OCI-LY7 (cell line): ENCODE measurements at regions not wholly inside any gene's neighbourhood (a gene's known extent, or its start where the extent isn't known, plus 50 kb on each side); places are given as distances from the start of the nearest gene placed in this dataset.
A peak's percentile ranks its signal among the peaks of the same experiment; 100 is the strongest.
"Not testable (repeated sequence)": the region's sequence is repeated elsewhere in the genome, so short reads cannot be mapped to it uniquely, and the experiment has no call there.

Source experiments
- BruUV-seq: library from RNA; stranded (reverse); fragments of 400-500 nt; replicated peaks from 2 replicates; lab custom pipeline; 2021; lab: Mats Ljungman, UMichigan
- CTCF ChIA-PET: fragments of 300-600 bp; sonication (Branson Sonifier 250); formaldehyde crosslinking; loops from one replicate; lab custom pipeline; 2022; ENCODE audit warnings: antibody characterized with exemption; ENCODE audit not compliant: unreplicated experiment; lab: Charles Lee
- POLR2A ChIA-PET: fragments of 300-600 bp; sonication (Branson Sonifier 250); formaldehyde crosslinking; loops from one replicate; lab custom pipeline; 2022; ENCODE audit warnings: antibody characterized with exemption; lab: Charles Lee
- DNase-seq: peaks from one replicate; pipeline ENCODE4 v3.0.0-alpha.2; 2015; ENCODE audit warnings: low spot score
- H2AFZ ChIP-seq: fragments of 200-600 bp; sonication (generic), shearing (Covaris generic); 2 replicates; pipeline ENCODE4 v1.6.1; 2014; ENCODE audit warnings: mild to moderate bottlenecking, antibody characterized with exemption, low read length, moderate library complexity
- H3K27ac ChIP-seq: fragments of 200-600 bp; sonication (generic); 2 replicates; pipeline ENCODE4 v1.5.1; 2014; ENCODE audit warnings: mixed run types, low read depth, mild to moderate bottlenecking, moderate library complexity, low read length, inconsistent platforms; ENCODE audit not compliant: poor library complexity, severe bottlenecking
- H3K36me3 ChIP-seq: fragments of 200-600 bp; sonication (generic); 2 replicates; pipeline ENCODE4 v1.6.1; 2014; ENCODE audit warnings: mild to moderate bottlenecking, antibody characterized with exemption, low read length, moderate library complexity, mixed read lengths; ENCODE audit not compliant: insufficient read depth
- H3K4me1 ChIP-seq: fragments of 200-600 bp; sonication (generic); 2 replicates; pipeline ENCODE4 v1.5.1; 2014; ENCODE audit warnings: mild to moderate bottlenecking, low read length; ENCODE audit not compliant: insufficient read depth, poor library complexity, severe bottlenecking
- H3K4me2 ChIP-seq: fragments of 200-600 bp; sonication (generic); 2 replicates; pipeline ENCODE4 v1.6.1; 2014; ENCODE audit warnings: mild to moderate bottlenecking, low read length
- H3K4me3 ChIP-seq: fragments of 200-600 bp; sonication (generic); 2 replicates; pipeline ENCODE4 v1.5.1; 2014; ENCODE audit warnings: mild to moderate bottlenecking, low read depth, low read length; ENCODE audit not compliant: poor library complexity, severe bottlenecking
- H3K79me2 ChIP-seq: fragments of 200-600 bp; sonication (generic); 2 replicates; pipeline ENCODE4 v1.6.1; 2016; ENCODE audit warnings: low read depth, mild to moderate bottlenecking, low read length, moderate library complexity, mixed read lengths; ENCODE audit not compliant: insufficient read depth
- H3K9me2 ChIP-seq: fragments of 200-600 bp; sonication (generic); 2 replicates; pipeline ENCODE4 v1.6.1; 2016; ENCODE audit warnings: mild to moderate bottlenecking, low read length, mixed read lengths; ENCODE audit not compliant: insufficient read depth
- H3K9me3 ChIP-seq: fragments of 200-600 bp; sonication (generic); 2 replicates; pipeline ENCODE4 v1.6.1; 2014; ENCODE audit warnings: mild to moderate bottlenecking, mixed run types, low read length, mixed read lengths
- H4K20me1 ChIP-seq: fragments of 200-600 bp; sonication (generic); 2 replicates; pipeline ENCODE4 v1.6.1; 2014; ENCODE audit warnings: mild to moderate bottlenecking, antibody characterized with exemption, low read length, moderate library complexity, mixed read lengths; ENCODE audit not compliant: insufficient read depth
- intact Hi-C: fragments of 100-400 bp; cut with micrococcal nuclease; formaldehyde crosslinking; loops from one replicate; pipeline ENCODE4 v1.10.0; 2022; ENCODE audit not compliant: unreplicated experiment
- TF ChIP-seq, protein P1 (sequence below): fragments of 200-600 bp; sonication (generic); conservative IDR thresholded peaks from 2 replicates; pipeline ENCODE4 v1.5.1; 2014; ENCODE audit warnings: mild to moderate bottlenecking, antibody characterized with exemption, low read length, moderate library complexity, mixed read lengths

DNA sequence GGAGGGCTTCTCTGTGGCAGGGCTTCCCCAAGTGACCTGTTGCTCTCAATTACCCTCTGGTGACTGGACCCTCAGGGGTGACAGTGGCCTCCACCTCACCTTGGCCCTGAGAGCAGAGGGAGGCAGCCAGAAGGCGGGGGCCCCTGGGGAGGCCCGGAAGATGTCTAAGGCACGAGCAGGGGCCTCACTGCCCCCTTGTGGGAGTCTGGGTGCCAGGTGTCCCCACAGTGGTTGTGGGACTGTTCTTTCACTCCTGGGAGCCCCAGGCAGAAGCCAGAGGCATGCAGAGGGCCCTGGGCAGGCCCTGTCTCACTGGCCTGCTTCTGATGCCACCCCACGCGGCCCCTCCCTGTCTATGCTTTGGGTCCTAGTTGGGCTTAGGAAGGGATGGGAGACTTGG, 59.3 kb downstream of the TMEM121 start:
- BruUV-seq, H3K9me2 ChIP-seq, H3K36me3 ChIP-seq, intact Hi-C loops, H2AFZ ChIP-seq, H3K79me2 ChIP-seq, H3K4me3 ChIP-seq, POLR2A ChIA-PET, H4K20me1 ChIP-seq, CTCF ChIA-PET, H3K9me3 ChIP-seq: not testable (repeated sequence)
- Histone ChIP-seq H3K27ac (peak overlapping the region; percentile 68), H3K4me1 (peaks cover 52% of the 10 kb centered on the region), H3K4me2 (peak overlapping the region; percentile 62)
- TF ChIP-seq, protein P1, sequence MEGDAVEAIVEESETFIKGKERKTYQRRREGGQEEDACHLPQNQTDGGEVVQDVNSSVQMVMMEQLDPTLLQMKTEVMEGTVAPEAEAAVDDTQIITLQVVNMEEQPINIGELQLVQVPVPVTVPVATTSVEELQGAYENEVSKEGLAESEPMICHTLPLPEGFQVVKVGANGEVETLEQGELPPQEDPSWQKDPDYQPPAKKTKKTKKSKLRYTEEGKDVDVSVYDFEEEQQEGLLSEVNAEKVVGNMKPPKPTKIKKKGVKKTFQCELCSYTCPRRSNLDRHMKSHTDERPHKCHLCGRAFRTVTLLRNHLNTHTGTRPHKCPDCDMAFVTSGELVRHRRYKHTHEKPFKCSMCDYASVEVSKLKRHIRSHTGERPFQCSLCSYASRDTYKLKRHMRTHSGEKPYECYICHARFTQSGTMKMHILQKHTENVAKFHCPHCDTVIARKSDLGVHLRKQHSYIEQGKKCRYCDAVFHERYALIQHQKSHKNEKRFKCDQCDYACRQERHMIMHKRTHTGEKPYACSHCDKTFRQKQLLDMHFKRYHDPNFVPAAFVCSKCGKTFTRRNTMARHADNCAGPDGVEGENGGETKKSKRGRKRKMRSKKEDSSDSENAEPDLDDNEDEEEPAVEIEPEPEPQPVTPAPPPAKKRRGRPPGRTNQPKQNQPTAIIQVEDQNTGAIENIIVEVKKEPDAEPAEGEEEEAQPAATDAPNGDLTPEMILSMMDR = peak; percentile 57; the same call in 1 of the 2 replicates
- DNase-seq = peak; percentile 75

DNA sequence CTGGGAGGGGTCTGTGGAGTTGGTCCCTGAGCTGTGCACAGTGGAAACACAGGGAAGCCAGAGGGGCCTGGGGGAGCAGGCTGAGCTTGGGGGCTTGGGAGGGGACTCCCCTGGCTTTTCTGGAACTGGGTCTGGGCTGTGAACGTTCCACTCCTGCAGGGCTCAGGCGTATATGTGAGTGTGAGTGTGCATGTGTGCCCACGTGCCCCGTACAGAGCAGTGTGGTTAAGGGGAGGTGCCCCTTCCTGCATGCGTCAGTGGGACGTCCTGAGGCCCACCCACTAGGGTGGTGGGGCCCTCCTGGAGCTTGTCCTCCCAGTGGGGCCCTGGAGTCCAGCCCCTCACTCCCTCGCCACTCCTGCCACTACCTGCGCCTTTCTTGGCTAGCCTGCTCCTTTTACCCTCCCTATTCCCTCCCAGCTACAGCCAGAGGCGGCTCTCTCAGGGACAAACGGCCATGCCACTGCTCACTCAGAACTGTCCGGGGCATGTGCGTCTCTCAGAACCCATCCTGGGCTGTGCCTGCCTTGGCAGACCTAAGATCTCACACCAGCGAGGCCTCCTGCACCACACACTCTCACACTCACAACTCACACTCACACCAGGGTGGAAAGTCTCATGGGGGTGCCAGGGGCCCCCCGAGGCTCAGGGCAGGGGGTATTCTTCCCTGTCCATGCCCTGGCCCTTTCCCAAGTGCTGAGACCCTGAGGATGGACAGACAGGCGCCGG, 59.9 kb downstream of the TMEM121 start:
- Histone ChIP-seq H3K27ac (peak overlapping the region; percentile 68), H3K4me2 (peak overlapping the region; percentile 62), H3K4me1 (peaks cover 46% of the 10 kb centered on the region)
- H3K79me2 ChIP-seq, H3K36me3 ChIP-seq, CTCF ChIA-PET, H4K20me1 ChIP-seq, BruUV-seq, POLR2A ChIA-PET, H3K9me3 ChIP-seq, H3K9me2 ChIP-seq, H3K4me3 ChIP-seq, H2AFZ ChIP-seq, intact Hi-C loops, DNase-seq: not testable (repeated sequence)

DNA sequence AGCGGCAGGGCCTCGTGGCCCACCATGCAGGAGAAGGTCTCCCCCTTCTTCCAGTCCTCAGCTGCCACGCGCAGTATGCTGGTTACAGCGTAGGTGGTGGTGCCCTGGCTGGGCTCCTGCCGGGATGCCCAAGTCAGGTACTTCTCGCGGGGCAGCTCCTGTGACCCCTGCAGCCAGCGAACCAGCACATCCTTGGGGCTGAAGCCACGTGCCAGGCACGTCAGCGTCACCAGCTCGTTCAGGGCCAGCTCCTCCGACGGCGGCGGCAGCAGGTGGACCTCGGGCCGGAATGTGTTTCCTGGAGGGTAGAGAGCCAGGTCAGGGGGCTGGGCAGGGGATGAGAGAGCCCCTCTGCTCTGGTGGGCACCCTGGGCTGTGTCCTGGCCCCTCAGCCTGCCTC, 60.7 kb downstream of the TMEM121 start:
- H3K36me3 ChIP-seq, POLR2A ChIA-PET, H4K20me1 ChIP-seq, H2AFZ ChIP-seq, H3K4me3 ChIP-seq, intact Hi-C loops, H3K79me2 ChIP-seq, H3K9me2 ChIP-seq, H3K4me2 ChIP-seq, H3K27ac ChIP-seq, BruUV-seq, H3K9me3 ChIP-seq, CTCF ChIA-PET, DNase-seq: not testable (repeated sequence)
- peaks cover 39% of the 10 kb centered on the region for H3K4me1 ChIP-seq

DNA sequence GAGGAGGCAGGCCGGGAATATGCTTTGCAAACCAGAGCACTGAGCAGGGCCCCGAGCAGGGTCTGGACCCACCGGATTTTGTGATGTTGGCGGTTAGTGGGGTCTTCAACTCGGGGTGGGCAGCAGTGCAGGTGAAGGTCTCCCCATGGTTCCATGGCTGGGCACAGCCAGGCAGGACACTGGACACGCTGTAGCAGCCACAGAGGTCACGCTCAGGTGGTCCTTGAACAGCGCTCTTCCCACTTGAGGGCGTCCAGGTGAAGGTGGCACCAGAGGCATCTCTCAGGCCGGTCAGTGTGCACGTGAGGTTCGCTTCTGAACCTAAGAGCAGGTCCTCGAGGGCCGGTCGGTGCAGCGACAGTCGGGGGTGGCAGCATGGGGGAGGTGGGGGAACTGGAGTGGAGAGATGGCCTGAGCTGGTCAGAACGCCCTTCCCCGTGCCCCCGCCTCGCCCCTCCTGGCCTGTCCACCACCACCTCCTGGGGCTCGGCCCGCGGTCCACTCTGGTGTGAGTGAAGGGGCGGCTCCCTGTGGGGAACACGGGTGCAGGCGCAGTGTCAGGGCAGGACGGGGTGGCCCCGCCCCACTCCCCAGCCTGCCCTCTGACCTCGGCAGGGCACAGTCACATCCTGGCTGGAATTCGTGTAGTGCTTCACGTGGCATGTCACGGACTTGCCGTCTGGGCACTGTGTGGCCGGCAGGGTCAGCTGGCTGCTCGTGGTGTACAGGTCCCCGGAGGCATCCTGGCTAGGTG, 61.3 kb downstream of the TMEM121 start:
- H4K20me1 ChIP-seq, H3K36me3 ChIP-seq, H2AFZ ChIP-seq, BruUV-seq, POLR2A ChIA-PET, intact Hi-C loops, H3K4me3 ChIP-seq, CTCF ChIA-PET, H3K9me3 ChIP-seq, DNase-seq, H3K27ac ChIP-seq, H3K79me2 ChIP-seq, H3K4me2 ChIP-seq, H3K9me2 ChIP-seq: not testable (repeated sequence)
- peaks cover 33% of the 10 kb centered on the region for H3K4me1 ChIP-seq
